ENCODE measurements at regions not wholly inside any gene's neighbourhood (a gene's known extent, or its start where the extent isn't known, plus 50 kb on each side); places are given as distances from the start of the nearest gene placed in this dataset.

DNA sequence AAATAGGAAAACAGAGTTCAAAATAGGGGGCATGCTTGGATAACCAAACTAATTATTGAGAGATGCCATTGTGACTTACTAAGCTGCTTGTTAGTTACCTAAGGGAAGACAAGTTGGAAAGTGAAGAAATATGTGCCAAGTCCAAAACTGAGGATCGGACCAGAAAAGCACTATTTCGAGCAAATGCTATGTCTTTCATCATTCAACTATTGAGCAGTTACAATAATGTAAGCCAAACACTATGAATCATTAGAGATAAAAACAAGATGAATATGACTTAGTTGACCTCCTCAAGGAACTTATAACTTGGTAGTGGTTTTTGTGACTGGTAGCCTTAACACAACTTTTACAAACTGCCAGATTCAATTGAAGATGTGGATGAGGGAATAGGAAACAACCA lies 240.6 kb upstream of the MPDZ start:
- no peak overlapping the region for H3K4me2 ChIP-seq (ENCODE audit: insufficient read depth, low read length)
- no TSS peak for BruUV-seq (replicated peaks)
- H3K27me3 ChIP-seq (ENCODE audit: control insufficient read depth in 2 of 2, insufficient read depth in 2 of 2, low read length in 2 of 2): no peaks in the 10 kb centered on the region
- no peaks in the 10 kb centered on the region for H4K20me1 ChIP-seq (replicated peaks; ENCODE audit: control insufficient read depth, extremely low read depth, insufficient read depth, low read length)
- no peak overlapping the region for H2AFZ ChIP-seq (ENCODE audit: low read depth, low read length)
- DNase-seq (ENCODE audit: low read depth, low spot score): no peak
- no peak for TF ChIP-seq FOS (IDR thresholded peaks at IDR 0.05; ENCODE audit: borderline replicate concordance, insufficient read depth, low read length)
- no peak for TF ChIP-seq GATA2 (IDR thresholded peaks at IDR 0.05; ENCODE audit: insufficient read depth, insufficient read length, low read depth, low read length)
- no peak for TF ChIP-seq MYC (IDR thresholded peaks at IDR 0.05; ENCODE audit: low read depth, low read length)
- TF ChIP-seq, protein P1, sequence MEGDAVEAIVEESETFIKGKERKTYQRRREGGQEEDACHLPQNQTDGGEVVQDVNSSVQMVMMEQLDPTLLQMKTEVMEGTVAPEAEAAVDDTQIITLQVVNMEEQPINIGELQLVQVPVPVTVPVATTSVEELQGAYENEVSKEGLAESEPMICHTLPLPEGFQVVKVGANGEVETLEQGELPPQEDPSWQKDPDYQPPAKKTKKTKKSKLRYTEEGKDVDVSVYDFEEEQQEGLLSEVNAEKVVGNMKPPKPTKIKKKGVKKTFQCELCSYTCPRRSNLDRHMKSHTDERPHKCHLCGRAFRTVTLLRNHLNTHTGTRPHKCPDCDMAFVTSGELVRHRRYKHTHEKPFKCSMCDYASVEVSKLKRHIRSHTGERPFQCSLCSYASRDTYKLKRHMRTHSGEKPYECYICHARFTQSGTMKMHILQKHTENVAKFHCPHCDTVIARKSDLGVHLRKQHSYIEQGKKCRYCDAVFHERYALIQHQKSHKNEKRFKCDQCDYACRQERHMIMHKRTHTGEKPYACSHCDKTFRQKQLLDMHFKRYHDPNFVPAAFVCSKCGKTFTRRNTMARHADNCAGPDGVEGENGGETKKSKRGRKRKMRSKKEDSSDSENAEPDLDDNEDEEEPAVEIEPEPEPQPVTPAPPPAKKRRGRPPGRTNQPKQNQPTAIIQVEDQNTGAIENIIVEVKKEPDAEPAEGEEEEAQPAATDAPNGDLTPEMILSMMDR (IDR thresholded peaks at IDR 0.05; ENCODE audit: extremely low read depth in 1 of 2, insufficient read depth in 1 of 2, low read depth in 1 of 2, low read length in 2 of 2): no peak
- TF ChIP-seq, protein P2, sequence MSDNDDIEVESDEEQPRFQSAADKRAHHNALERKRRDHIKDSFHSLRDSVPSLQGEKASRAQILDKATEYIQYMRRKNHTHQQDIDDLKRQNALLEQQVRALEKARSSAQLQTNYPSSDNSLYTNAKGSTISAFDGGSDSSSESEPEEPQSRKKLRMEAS (IDR thresholded peaks at IDR 0.05; ENCODE audit: insufficient read depth, insufficient read length): no peak
- no peak for TF ChIP-seq JUN (IDR thresholded peaks at IDR 0.05; ENCODE audit: borderline replicate concordance, insufficient read depth, insufficient read length, low read depth)
- CTCF ChIA-PET: no interaction called here
- H3K79me2 ChIP-seq (ENCODE audit: control insufficient read depth, insufficient read depth, low read length): no peaks in the 10 kb centered on the region
- intact Hi-C loops (cut with micrococcal nuclease) (loop anchor here (5.0 kb wide), 2 partner anchors 73 to 167 kb away; no protein-coding TSS in a partner anchor), dilution Hi-C loops (cut with MboI; ENCODE audit: extremely low pct_ligation_motif_present, low sequenced_read_pairs) (no loop called here)
- no peak overlapping the region for H3K9ac ChIP-seq (replicated peaks; ENCODE audit: extremely low read depth, insufficient read depth, low read length)
- peaks cover 18% of the 10 kb centered on the region for H3K4me1 ChIP-seq (ENCODE audit: control insufficient read depth, extremely low read depth, insufficient read depth, low read length)
- FAIRE-seq: no peak
- H3K27ac ChIP-seq (ENCODE audit: insufficient read depth, low read depth, low read length): no peak overlapping the region
- no peaks in the 10 kb centered on the region for H3K36me3 ChIP-seq (ENCODE audit: control insufficient read depth in 2 of 2, extremely low read depth in 1 of 2, insufficient read depth in 2 of 2, low read length in 2 of 2)
- no peak overlapping the region for H3K4me3 ChIP-seq (replicated peaks in 1 of 3; ENCODE audit: insufficient read depth in 1 of 3, low read depth in 1 of 3, low read length in 3 of 3)
- H3K9me3 ChIP-seq (replicated peaks; ENCODE audit: control insufficient read depth, insufficient read depth, low read length): no peaks in the 10 kb centered on the region
- H3K9me1 ChIP-seq (replicated peaks; ENCODE audit: control insufficient read depth, extremely low read depth, insufficient read depth, low read length): no peaks in the 10 kb centered on the region
- POLR2A ChIA-PET: no interaction called here

Measured in endothelial cell of umbilical vein (primary cell).